ENCODE measurements at regions not wholly inside any gene's neighbourhood (a gene's known extent, or its start where the extent isn't known, plus 50 kb on each side); places are given as distances from the start of the nearest gene placed in this dataset.

DNA sequence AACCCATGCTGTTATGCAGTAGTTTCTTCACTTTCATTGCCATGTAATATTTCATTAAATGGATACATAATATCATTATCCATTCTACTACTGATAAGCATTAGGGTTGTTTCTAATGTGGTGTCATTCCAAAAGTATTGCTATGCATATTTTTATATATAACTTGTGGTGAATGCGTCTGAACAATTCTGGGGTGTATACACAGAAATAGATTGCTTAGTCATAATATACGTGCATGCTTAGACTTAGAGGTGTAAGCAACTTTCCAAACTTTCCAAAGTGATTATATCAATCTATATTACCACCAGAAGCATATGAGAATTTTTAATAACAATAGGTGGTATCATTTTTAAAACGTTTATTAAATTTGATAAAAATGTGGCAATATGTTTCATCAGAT lies 540.9 kb downstream of the DSC3 start:
- no peaks in the 10 kb centered on the region for H3K4me1 ChIP-seq
- H3K4me3 ChIP-seq = no peak overlapping the region
- H3K27ac ChIP-seq = no peak overlapping the region
- ATAC-seq = no peak
- no peaks in the 10 kb centered on the region for H3K9me3 ChIP-seq
- TF ChIP-seq, protein P1, sequence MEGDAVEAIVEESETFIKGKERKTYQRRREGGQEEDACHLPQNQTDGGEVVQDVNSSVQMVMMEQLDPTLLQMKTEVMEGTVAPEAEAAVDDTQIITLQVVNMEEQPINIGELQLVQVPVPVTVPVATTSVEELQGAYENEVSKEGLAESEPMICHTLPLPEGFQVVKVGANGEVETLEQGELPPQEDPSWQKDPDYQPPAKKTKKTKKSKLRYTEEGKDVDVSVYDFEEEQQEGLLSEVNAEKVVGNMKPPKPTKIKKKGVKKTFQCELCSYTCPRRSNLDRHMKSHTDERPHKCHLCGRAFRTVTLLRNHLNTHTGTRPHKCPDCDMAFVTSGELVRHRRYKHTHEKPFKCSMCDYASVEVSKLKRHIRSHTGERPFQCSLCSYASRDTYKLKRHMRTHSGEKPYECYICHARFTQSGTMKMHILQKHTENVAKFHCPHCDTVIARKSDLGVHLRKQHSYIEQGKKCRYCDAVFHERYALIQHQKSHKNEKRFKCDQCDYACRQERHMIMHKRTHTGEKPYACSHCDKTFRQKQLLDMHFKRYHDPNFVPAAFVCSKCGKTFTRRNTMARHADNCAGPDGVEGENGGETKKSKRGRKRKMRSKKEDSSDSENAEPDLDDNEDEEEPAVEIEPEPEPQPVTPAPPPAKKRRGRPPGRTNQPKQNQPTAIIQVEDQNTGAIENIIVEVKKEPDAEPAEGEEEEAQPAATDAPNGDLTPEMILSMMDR (IDR thresholded peaks at IDR 0.05) = no peak
- H3K36me3 ChIP-seq = no peaks in the 10 kb centered on the region
- intact Hi-C loops (cut with DNase I) = no loop called here
- H3K27me3 ChIP-seq = no peaks in the 10 kb centered on the region
- no peak for DNase-seq

DNA sequence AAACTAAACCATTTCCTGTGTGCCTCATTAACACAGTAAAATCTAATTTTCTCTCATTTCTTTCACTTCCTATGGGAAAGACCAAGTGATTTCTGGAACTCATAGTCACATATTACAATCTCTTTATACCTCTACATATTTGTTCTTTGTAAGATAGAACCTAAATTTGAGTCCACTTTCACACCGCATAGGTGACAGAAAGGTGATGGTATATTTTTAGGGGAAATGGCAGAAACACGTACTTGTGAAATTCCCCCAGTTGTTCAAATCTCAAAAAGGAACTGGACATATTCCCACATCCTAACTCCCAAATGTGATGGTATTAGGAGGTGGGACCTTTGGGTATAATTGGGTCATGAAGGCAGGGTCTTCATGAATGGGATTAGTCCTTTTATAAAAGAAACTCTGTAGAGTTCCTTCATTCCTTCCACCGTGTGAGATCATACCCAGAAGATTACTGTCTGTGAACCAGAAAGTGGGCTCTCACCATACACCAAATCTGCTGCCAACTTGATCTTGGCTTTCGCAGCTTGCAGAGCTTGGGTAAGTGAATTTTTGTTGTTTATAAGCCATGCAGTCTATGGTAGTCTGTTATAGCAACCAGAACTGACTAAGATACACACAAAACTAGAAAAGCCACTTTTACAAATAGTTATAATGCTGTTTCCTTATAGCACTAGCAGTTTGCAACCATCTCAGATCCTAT lies 542.1 kb downstream of the DSC3 start:
- ATAC-seq = no peak
- no peaks in the 10 kb centered on the region for H3K4me1 ChIP-seq
- no peaks in the 10 kb centered on the region for H3K36me3 ChIP-seq
- TF ChIP-seq, protein P1 (IDR thresholded peaks at IDR 0.05) = no peak
- H3K9me3 ChIP-seq = no peaks in the 10 kb centered on the region
- H3K27me3 ChIP-seq = no peaks in the 10 kb centered on the region
- intact Hi-C loops (cut with DNase I) = no loop called here
- no peak for DNase-seq
- no peak overlapping the region for H3K4me3 ChIP-seq
- no peak overlapping the region for H3K27ac ChIP-seq

DNA sequence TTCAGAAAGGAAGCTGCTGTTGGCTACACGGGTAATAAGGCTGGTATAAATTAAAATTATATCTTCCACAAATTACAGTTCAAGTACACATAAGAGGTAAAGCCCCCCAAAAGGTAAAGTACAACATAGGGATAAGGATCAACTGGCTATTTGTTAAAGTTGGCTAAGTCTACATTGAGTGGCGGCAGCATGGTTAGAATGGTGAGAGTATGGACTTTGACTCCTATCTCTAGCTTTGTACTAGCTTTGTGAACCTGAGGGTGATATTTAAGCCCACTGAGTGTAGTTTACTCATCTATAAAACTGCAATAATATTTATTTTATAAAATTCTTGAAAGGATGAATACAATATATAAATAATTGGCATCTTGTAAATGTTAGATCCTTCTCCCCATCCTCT lies 542.8 kb downstream of the DSC3 start:
- ATAC-seq (no peak), DNase-seq (no peak)
- Histone ChIP-seq H3K9me3 (no peaks in the 10 kb centered on the region), H3K4me1 (no peaks in the 10 kb centered on the region), H3K27ac (no peak overlapping the region), H3K27me3 (no peaks in the 10 kb centered on the region), H3K4me3 (no peak overlapping the region), H3K36me3 (no peaks in the 10 kb centered on the region)
- intact Hi-C loops (cut with DNase I) = no loop called here
- TF ChIP-seq, protein P1 (IDR thresholded peaks at IDR 0.05) = no peak

DNA sequence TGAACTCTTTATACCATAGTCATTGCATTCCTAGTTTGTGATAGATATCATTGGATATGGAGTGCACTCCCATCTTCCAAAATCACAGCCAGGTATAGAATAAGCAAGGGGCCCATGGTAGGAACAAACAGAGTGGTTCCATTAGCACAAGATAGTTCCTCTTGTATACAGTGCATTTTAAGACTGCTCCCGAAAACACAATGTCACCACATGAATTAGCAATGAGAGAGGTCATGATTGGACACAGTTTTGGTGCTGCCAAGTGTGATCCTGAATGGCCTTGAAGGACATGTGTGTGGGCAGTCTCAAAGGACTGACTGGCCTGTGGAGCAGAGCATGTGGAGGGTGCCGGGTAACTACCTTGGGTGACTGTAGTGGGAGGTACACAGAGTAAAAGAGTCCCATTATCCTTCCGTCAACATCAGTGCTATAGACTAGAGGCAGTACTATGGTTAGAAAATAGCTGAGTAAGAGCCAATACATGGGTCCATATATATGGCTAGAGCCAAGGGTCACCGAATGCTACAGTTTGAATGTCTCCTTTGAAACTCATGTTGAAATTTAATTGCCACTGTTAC lies 549.9 kb downstream of the DSC3 start:
- ATAC-seq = no peak
- Histone ChIP-seq H3K36me3 (no peaks in the 10 kb centered on the region), H3K27ac (no peak overlapping the region), H3K27me3 (no peaks in the 10 kb centered on the region), H3K4me3 (no peak overlapping the region), H3K4me1 (no peaks in the 10 kb centered on the region), H3K9me3 (no peaks in the 10 kb centered on the region)
- intact Hi-C loops (cut with DNase I) = no loop called here
- TF ChIP-seq, protein P1 (IDR thresholded peaks at IDR 0.05) = no peak
- DNase-seq = no peak

DNA sequence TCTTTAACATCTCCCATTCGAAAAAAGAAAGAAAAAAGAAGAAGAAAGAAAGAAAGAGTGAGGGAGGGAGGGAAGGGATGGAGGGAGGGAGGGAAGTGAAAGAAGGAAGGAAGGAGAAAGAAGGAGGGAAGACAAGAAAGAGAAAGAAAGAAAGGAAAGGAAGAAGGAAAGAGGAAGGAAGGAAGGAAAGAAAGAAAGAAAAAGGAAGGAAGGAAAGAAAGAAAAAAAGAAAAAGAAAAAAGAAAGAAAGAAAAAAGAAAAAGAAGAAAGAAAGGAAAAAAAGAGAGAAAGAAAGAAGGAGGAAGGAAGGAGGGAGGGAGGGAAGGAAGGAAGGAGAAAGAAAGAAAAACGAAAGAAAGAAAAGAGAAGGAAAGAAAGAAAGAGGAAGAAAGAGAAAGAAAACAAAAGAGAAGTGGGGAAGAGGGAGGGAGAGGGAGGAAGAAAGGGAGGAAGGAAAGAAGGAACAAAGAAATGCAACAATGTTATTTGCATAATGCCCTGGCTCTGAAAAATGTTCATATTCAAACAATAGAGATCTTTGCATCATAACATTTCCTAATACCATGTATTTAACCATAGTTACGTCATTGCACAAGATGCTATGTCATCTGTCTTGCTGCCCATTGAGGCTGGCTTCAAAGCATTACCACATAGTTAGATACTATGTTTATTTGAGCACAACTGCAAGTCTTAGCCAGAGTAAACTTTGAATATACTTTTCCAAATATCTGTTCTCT lies 550.6 kb downstream of the DSC3 start:
- ATAC-seq (no peak), DNase-seq (no peak)
- no peak overlapping the region for H3K4me3 ChIP-seq
- no peaks in the 10 kb centered on the region for H3K9me3 ChIP-seq
- TF ChIP-seq, protein P1 (IDR thresholded peaks at IDR 0.05) = no peak
- intact Hi-C loops (cut with DNase I) = no loop called here
- no peaks in the 10 kb centered on the region for H3K4me1 ChIP-seq
- no peak overlapping the region for H3K27ac ChIP-seq
- H3K27me3 ChIP-seq = no peaks in the 10 kb centered on the region
- no peaks in the 10 kb centered on the region for H3K36me3 ChIP-seq

Data from upper lobe of right lung (tissue), 1 donor.